ENCODE measurements at regions not wholly inside any gene's neighbourhood (a gene's known extent, or its start where the extent isn't known, plus 50 kb on each side); places are given as distances from the start of the nearest gene placed in this dataset.

- no peak for DNase-seq
These were observed 65.9 kb upstream of the SLC22A23 start for GRCh38 chr6:3522561-3523260.

GRCh38 chr6:3520281-3521230 lies 63.7 kb upstream of the SLC22A23 start:
- no peak for DNase-seq

- no peak for DNase-seq
These were observed 61.7 kb upstream of the SLC22A23 start for GRCh38 chr6:3518356-3519190.

GRCh38 chr6:3517350-3517749 lies 60.5 kb upstream of the SLC22A23 start:
- DNase-seq = no peak

GRCh38 chr6:3516092-3516491 lies 59.2 kb upstream of the SLC22A23 start:
- no peak for DNase-seq

GRCh38 chr6:3515669-3516068 lies 58.8 kb upstream of the SLC22A23 start:
- no peak for DNase-seq

GRCh38 chr6:3513416-3513815 lies 56.6 kb upstream of the SLC22A23 start:
- DNase-seq = no peak

GRCh38 chr6:3512832-3513231 lies 56.0 kb upstream of the SLC22A23 start:
- no peak for DNase-seq

- DNase-seq = no peak
These were observed 53.8 kb upstream of the SLC22A23 start for GRCh38 chr6:3510617-3511016.

- no peak for DNase-seq
These were observed 53.3 kb upstream of the SLC22A23 start for GRCh38 chr6:3510178-3510577.

GRCh38 chr6:3509336-3509735 lies 52.5 kb upstream of the SLC22A23 start:
- DNase-seq = no peak

GRCh38 chr6:3506751-3507383 lies 50.0 kb upstream of the SLC22A23 start:
- DNase-seq = no peak

Data from NCI-H2081 (cell line).